HG03520 (cell line): ENCODE measurements at regions not wholly inside any gene's neighbourhood (a gene's known extent, or its start where the extent isn't known, plus 50 kb on each side); places are given as distances from the start of the nearest gene placed in this dataset.

ENCODE experiments used
- ATAC-seq: cut with Tn5 transposase; IDR thresholded peaks from one replicate; pipeline ENCODE4 v1.9.1; 2021; ENCODE audit warnings: mild to moderate bottlenecking, moderate library complexity; ENCODE audit not compliant: unreplicated experiment

GRCh38 chr2:56508662-56509061 lies 324.9 kb downstream of the CCDC85A start:
- ATAC-seq, result no peak

- no peak for ATAC-seq
Measured at GRCh38 chr2:56510610-56511009, 326.8 kb downstream of the CCDC85A start.

DNA sequence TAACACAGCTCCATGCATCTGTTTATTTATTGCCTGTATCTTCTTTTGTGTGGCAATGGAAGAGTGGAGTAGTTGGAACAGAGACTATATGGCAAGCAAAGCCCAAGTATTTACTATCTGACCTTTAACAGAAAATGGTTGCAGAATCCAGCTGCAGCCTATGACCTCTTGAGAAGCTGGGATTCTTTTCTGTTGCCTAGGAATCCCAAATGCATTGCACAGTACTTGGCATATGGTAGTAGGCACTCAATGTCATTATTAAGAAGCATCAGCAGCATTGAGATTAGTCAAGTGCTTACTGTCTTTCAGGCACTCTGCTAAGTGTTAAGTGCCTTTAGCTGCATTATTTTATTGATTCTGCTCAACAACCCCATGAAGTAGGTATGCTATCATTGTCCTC lies 331.6 kb downstream of the CCDC85A start:
- no peak for ATAC-seq

GRCh38 chr2:56519806-56520205 lies 336.0 kb downstream of the CCDC85A start:
- ATAC-seq, result no peak

DNA sequence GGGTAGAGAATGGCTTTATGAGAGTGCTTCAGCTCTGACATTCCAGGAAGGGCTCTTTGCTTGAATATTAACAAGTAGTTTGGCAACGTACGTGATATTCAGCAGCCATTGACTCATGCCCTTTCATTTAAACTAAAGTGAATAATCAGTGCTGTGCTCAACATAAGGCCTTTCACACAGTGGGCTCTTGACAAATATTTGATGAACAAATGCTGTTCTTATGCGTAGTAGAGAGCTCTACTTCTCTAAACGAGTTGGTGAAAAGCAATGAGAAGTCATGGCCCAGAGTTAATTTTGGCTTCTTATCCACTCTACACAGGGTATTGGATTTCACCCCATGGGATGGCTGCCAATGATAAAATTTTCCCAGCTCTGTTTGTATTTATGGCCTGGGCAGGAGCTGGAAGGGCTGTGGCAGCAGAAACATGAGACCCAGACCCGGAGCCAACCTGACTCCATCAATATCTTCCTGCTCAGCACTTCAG lies 338.9 kb downstream of the CCDC85A start:
- ATAC-seq, result no peak

GRCh38 chr2:56523816-56524215 lies 340.0 kb downstream of the CCDC85A start:
- ATAC-seq, result no peak

GRCh38 chr2:56531668-56532420 lies 348.1 kb downstream of the CCDC85A start:
- no peak for ATAC-seq

DNA sequence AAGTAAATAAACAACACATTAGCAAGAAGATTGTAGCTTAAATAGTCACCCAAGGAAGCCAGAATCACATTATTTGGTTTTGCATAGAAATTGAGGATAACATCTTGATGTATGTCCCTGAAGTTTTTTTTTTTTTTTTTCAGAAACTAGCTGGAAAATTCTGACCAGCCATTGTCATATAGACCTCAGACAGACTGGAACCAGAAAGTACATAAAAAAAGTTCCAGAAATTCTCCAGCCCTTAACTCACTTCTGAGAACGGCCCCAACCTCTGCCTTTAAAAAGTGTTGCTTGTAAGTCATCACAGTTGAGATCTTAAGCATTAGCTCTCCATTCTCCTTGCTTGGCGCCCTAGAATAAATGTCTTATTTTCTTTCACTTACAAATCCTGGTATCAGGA lies 350.5 kb downstream of the CCDC85A start:
- no peak for ATAC-seq

DNA sequence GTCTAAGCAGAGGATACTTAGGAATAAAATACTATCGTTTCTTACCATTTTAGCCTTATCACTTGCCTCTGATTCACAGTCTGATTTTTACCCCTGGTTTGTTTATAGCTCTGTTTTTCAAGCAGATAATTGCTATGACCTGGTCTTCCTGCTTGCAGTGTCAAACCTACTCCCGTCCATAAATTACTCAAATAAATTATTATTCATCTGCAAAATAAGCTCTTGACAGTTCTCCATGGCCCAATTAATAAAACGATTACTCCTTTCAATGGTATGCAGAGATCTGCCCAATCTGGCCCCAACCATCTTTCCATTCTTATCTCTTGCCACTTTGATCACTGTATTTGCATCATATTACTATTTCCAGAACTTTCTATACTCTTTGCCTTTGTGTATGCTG lies 354.0 kb downstream of the CCDC85A start:
- no peak for ATAC-seq

GRCh38 chr2:56539618-56540017 lies 355.8 kb downstream of the CCDC85A start:
- ATAC-seq, result no peak

- ATAC-seq, result no peak
Measured at GRCh38 chr2:56540467-56540866, 356.7 kb downstream of the CCDC85A start.

DNA sequence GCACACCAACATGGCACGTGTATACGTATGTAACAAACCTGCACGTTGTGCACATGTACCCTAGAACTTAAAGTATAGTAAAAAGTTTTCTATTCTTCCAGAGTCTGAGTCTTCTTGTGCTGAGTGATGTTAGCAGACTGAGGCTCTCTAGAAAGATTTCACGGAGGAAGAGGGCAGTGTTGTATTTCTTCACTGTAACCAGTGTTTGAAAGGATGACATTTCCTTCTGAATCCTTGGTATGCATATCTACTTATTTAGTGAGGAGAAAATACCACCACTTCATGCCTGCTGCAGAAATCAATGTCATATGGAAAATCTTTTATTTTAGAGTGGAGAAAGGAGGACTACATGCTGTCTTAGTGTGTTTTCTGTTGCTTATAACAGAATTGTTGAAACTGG lies 357.1 kb downstream of the CCDC85A start:
- ATAC-seq, result no peak

DNA sequence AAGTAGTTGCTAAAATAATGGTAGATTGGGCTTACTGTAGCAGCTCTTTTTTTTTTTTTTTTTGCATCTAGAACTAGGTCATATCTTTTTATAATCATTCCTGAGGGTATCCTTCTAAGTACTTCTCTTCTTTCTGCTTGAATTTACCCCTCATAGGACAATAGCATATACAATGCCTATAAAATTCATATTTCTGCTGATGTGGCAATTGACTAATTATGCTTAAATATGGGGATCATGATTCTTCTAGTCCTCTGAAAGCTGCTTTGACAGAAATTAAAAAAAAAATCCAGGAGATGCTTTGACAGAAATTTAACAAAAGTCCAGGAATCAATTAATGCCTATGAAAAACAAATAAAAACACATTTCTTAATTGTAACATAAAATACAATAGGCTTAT lies 358.4 kb downstream of the CCDC85A start:
- ATAC-seq, result no peak

DNA sequence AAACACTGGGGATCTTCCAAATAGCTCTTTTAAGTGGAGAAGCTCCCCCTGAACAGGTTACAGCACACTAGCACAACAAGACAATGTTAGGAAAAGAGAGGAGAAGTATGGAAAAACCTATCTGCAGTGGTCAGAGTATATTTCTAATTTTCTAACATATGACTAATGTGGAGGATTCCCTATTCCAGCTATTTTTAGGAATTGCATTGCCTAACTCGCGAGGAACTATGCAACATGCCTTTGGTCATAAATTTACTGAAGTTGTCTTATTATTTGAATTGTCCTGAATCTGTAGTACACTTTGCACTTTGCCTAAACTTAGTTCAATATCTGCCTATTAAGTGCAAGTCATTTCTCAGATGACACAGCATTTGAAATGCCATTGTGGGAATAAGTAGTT lies 381.4 kb downstream of the CCDC85A start:
- no peak for ATAC-seq

DNA sequence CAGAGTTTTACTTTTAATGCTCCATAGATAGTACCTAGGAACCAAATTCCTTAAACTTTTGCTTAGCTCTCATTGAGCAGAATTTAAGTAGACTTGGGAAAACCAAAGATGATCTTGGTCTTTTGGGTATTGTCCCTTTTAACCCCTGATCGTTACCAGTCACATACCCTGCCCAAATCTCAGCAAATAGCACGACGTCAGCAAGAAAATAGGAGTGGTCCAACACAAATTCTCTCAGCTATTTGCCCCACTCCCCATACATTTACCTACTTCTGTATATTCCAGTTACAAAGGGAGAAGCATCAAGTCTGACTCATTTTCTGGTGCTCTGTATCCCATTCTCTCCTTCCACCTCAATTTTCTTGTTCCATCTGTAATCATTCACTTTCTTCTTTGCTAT lies 387.3 kb downstream of the CCDC85A start:
- ATAC-seq, result no peak

- ATAC-seq, result no peak
Measured at GRCh38 chr2:56576001-56576400, 392.2 kb downstream of the CCDC85A start.

DNA sequence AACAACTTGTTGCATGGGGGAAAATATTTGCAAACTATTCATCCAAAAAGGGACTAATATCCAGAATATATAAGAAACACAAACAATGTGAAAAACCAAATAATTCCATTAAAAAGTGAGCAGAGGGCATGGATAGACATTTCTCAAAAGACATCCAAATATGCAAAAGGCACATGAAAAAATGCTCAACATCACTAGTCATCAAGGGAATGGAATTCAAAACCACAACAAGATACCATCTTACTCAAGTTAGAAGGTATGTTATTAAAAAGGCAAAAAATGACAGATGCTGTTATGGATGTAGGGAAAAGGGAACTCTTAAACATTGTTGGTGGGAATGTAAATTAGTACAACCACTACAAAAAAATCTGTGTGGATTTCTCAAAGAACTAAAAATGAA lies 396.5 kb downstream of the CCDC85A start:
- ATAC-seq, result no peak

GRCh38 chr2:56582570-56582969 lies 398.8 kb downstream of the CCDC85A start:
- ATAC-seq, result no peak

- ATAC-seq, result no peak
Measured at GRCh38 chr2:56583796-56584315, 400.1 kb downstream of the CCDC85A start.

DNA sequence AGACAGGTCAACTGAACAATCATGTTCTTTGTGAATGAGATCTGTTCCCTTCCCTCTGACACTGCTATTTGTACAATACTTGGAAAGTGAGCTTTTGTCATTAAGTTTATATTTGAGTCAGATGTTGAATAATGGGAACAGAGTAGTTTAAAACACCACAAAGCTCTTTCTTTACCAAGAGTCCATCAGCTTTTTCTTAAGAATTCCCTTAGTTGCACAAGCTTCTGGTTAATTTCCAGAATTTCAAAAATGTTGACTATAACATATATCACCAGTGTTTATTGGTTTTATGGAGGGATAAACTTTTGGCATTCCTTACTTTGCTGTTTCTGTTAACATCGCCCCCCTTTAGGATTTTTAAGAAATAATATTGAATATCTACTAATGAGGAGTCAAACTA lies 403.7 kb downstream of the CCDC85A start:
- no peak for ATAC-seq

DNA sequence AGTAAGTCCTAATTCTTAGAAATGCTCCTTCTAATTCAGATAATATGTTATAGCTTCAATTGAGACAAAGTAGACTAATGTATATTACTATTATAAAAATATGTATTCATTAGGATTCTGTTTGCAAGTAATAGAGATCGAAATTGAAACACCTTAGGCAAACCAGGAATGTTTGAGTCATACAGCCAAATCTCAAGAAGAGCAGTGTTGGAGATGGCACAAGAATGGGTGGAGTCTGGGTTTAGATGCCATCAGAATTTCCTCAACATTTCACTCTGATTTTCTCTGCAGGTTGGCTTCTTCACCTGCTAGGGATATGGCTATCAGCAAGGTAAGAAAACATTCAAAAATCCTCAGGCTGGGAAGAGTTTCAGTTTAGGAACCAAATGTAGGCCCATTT lies 405.4 kb downstream of the CCDC85A start:
- no peak for ATAC-seq

GRCh38 chr2:56589835-56590234 lies 406.0 kb downstream of the CCDC85A start:
- no peak for ATAC-seq

DNA sequence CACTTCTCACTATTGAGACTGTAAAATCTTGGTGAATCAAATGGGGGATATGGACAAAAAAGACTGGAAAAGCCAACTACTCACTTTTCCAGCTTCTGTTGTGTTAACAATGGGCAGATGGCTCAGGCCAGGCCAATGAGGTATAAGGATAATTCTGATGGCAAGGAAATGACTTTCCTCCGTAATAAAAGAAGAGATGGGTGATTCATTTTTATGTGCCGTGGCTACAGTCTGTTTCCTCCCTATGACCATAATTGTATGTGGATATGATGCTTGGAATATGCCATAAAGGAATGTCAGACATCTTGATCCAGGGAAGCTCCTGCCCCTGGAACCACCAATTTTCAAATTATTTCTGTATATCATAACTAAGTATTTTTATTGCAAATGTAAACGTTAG lies 406.8 kb downstream of the CCDC85A start:
- no peak for ATAC-seq
